Fibroblast of lung (primary cell): ENCODE measurements at regions not wholly inside any gene's neighbourhood (a gene's known extent, or its start where the extent isn't known, plus 50 kb on each side); places are given as distances from the start of the nearest gene placed in this dataset.

ENCODE experiments used
- EZH2 ChIP-seq: IDR thresholded peaks from 2 replicates; pipeline ENCODE4 v1.5.1; 2012; ENCODE audit warnings: low read length, control low read depth, mild to moderate bottlenecking; ENCODE audit errors: missing control alignments
- TF ChIP-seq, protein P1 (sequence below), 2 donors: IDR thresholded peaks in 1 of 2; conservative IDR thresholded peaks in 1 of 2; 1 replicate in 1 of 2; 2 replicates in 1 of 2; pipeline ENCODE4 v1.5.1; 2011 to 2012; ENCODE audit warnings: low read length in 2 of 2, control low read depth in 1 of 2, inconsistent platforms in 1 of 2, low read depth in 1 of 2, mild to moderate bottlenecking in 1 of 2

DNA sequence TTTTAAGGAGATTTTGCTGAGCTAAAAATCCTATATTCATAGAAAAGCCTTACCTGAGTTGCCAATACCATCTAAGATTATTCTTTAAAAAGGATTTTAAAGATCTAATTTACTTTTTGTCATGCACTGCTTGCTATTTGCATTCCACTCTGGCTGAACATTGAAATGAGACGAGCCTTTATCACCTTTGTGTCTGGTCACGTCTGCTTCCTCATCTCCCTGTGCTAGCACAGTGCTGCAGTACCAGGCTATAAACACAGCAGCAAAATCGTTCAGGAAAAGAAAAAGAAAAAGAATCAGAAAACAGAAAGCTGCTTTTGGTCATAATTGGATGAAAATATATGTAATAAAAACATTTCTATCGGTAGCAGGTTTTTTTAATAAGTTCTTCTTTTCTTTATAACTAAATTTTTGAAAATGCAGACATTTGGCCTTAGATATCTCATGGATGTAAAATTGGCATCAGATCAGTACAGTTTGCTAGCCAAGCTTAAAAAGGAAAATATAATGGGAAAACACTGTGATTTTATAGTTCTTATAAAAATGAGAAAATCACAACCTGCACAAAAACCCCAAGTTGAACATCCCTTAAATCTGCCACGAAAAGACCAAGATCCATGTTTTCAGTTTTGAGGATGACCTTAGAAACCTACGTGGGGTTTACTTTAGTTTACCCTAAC lies 735.7 kb upstream of the CXADR start:
- TF ChIP-seq EZH2, result no peak
- TF ChIP-seq, protein P1, sequence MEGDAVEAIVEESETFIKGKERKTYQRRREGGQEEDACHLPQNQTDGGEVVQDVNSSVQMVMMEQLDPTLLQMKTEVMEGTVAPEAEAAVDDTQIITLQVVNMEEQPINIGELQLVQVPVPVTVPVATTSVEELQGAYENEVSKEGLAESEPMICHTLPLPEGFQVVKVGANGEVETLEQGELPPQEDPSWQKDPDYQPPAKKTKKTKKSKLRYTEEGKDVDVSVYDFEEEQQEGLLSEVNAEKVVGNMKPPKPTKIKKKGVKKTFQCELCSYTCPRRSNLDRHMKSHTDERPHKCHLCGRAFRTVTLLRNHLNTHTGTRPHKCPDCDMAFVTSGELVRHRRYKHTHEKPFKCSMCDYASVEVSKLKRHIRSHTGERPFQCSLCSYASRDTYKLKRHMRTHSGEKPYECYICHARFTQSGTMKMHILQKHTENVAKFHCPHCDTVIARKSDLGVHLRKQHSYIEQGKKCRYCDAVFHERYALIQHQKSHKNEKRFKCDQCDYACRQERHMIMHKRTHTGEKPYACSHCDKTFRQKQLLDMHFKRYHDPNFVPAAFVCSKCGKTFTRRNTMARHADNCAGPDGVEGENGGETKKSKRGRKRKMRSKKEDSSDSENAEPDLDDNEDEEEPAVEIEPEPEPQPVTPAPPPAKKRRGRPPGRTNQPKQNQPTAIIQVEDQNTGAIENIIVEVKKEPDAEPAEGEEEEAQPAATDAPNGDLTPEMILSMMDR (conservative IDR thresholded peaks at IDR 0.05 in 1 of 2, IDR thresholded peaks at IDR 0.05 in 1 of 2; ENCODE audit: low read depth in 1 of 2, low read length in 2 of 2), result no peak
